ENCODE measurements at regions not wholly inside any gene's neighbourhood (a gene's known extent, or its start where the extent isn't known, plus 50 kb on each side); places are given as distances from the start of the nearest gene placed in this dataset.

DNA sequence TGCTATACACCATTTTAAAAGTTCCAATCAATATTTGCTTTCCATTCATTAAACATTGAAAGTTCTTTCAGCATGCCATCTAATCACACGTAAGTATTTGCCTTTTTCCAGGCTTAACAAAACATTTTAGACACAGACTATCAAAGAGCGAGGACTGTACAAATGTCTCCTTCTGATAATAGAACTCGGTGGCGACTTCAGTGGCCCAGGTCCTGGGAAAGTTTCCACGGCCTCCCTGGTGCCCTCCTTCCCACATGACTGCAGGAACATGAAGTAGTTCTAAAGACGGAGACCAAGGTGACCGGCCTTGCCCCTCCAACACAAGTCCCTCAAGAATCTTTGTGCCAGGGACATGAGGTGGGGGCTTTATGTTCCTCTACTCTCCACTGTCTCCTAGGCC lies 174.6 kb upstream of the KBTBD8 start:
- peak; percentile 49 to 61 (median 56) for ATAC-seq
- H3K27ac ChIP-seq = peak overlapping the region; percentile 33 to 75 (median 62)
- H3K9me3 ChIP-seq = no peaks in the 10 kb centered on the region
- 34 to 36% methylated on average over 7 of the region's 7 CpGs for WGBS, 2 donors
- H3K4me3 ChIP-seq = no peak overlapping the region
- no peaks in the 10 kb centered on the region for H3K36me3 ChIP-seq
- TF ChIP-seq, protein P1, sequence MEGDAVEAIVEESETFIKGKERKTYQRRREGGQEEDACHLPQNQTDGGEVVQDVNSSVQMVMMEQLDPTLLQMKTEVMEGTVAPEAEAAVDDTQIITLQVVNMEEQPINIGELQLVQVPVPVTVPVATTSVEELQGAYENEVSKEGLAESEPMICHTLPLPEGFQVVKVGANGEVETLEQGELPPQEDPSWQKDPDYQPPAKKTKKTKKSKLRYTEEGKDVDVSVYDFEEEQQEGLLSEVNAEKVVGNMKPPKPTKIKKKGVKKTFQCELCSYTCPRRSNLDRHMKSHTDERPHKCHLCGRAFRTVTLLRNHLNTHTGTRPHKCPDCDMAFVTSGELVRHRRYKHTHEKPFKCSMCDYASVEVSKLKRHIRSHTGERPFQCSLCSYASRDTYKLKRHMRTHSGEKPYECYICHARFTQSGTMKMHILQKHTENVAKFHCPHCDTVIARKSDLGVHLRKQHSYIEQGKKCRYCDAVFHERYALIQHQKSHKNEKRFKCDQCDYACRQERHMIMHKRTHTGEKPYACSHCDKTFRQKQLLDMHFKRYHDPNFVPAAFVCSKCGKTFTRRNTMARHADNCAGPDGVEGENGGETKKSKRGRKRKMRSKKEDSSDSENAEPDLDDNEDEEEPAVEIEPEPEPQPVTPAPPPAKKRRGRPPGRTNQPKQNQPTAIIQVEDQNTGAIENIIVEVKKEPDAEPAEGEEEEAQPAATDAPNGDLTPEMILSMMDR (IDR thresholded peaks at IDR 0.05) = no peak
- intact Hi-C loops (cut with DNase I) = loop anchor here in 1 of 3 donors (10.0 kb wide), 1 partner anchor 529 kb away; no protein-coding TSS in a partner anchor
- H3K4me1 ChIP-seq = peaks cover 47 to 76% (median 58%) of the 10 kb centered on the region in 3 donors
- DNase-seq = peak in 5 of 6 donors; percentile 67 to 79 (median 71)
- H3K27me3 ChIP-seq = no peaks in the 10 kb centered on the region
- no peak for FAIRE-seq

DNA sequence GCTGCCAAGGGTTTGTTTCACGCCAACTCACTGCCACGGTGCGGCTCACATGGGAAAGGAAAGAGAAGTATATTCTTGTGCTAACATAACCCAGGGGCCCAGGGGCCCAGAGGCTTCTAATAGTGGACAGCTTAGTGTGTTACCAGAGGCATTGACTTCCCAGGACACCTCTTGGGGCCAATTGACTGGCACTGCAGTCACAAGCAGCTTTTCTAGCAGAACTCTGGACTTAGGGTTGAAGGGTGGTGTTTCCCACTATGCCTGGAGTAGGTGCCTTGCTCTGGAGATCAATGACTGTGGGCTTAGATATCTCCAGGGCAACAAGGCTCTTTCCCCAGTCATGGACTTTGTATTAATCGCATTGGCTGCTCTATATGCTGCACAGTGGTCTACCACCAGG lies 172.7 kb upstream of the KBTBD8 start:
- Histone ChIP-seq H3K27ac (peak overlapping the region in 2 of 4 donors; percentile 11 to 67), H3K9me3 (no peaks in the 10 kb centered on the region), H3K4me1 (peaks cover 48 to 75% (median 63%) of the 10 kb centered on the region in 3 donors), H3K4me3 (no peak overlapping the region), H3K27me3 (no peaks in the 10 kb centered on the region), H3K36me3 (no peaks in the 10 kb centered on the region)
- no peak for FAIRE-seq
- TF ChIP-seq, protein P1 (IDR thresholded peaks at IDR 0.05) = no peak
- no peak for ATAC-seq
- intact Hi-C loops (cut with DNase I) = loop anchor here in 1 of 3 donors (10.0 kb wide), 1 partner anchor 531 kb away; no protein-coding TSS in a partner anchor
- 44 to 48% methylated on average over 4 of the region's 4 CpGs for WGBS, 2 donors
- DNase-seq = no peak

DNA sequence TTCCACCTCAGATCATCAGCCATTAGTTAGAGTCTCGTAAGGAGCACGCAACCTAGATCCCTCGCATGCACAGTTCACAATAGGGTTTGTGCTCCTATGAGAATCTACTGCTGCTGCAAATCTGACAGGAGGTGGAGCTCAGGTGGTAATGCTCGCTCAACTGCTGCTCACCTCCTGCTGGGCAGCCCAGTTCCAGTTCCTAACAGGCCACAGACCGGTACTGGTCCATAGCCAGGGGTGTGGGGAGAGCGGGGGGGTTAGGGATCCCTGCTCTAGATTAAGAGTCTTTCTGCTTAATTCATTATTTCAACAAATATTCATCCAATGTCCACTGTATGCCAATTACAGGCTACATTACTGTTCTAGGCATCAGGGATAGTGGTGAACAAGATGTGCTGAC lies 170.4 kb upstream of the KBTBD8 start:
- H3K27ac ChIP-seq = peak overlapping the region in 3 of 4 donors; percentile 43 to 81 (median 74)
- H3K36me3 ChIP-seq = no peaks in the 10 kb centered on the region
- no peaks in the 10 kb centered on the region for H3K9me3 ChIP-seq
- H3K27me3 ChIP-seq = no peaks in the 10 kb centered on the region
- intact Hi-C loops (cut with DNase I) = loop anchor here in 1 of 3 donors (10.0 kb wide), 1 partner anchor 533 kb away; no protein-coding TSS in a partner anchor
- DNase-seq = peak in 4 of 6 donors; percentile 55 to 74 (median 62)
- ATAC-seq = peak; percentile 22 to 60 (median 26)
- WGBS, 2 donors = 43 to 49% methylated on average over 6 of the region's 6 CpGs
- TF ChIP-seq, protein P1 (IDR thresholded peaks at IDR 0.05) = no peak
- no peak overlapping the region for H3K4me3 ChIP-seq
- peaks cover 41 to 67% (median 55%) of the 10 kb centered on the region in 3 donors for H3K4me1 ChIP-seq
- no peak for FAIRE-seq

DNA sequence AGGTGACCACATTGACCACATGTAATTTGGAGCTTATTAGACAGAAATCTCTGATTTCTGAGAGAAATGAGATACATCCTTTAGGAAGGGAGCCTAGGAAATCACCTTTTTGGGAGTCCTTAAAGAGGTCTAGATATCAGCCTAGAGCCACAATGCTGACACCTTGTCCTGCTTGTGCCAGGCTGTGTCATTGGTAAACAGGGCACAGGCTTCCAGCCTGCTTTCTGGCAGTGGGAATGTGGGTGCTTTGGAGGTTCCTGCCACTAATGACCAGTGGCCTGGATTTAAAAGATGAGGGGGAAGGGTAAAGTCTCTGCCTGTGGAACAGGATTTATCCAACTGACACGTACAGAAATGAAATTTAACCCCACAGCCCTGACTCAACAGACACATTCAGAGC lies 169.8 kb upstream of the KBTBD8 start:
- 14 to 36% methylated on average over 1 of the region's 1 CpG for whole genome bisulfite sequencing, 2 donors
- no peaks in the 10 kb centered on the region for H3K36me3 ChIP-seq
- no peak overlapping the region for H3K4me3 ChIP-seq
- H3K9me3 ChIP-seq = no peaks in the 10 kb centered on the region
- H3K27ac ChIP-seq = peak overlapping the region in 3 of 4 donors; percentile 43 to 81 (median 74)
- H3K27me3 ChIP-seq = no peaks in the 10 kb centered on the region
- TF ChIP-seq, protein P1 (IDR thresholded peaks at IDR 0.05) = no peak
- peak in 3 of 6 donors; percentile 25 to 37 (median 33) for DNase-seq
- peaks cover 41 to 65% (median 54%) of the 10 kb centered on the region in 3 donors for H3K4me1 ChIP-seq
- peak; percentile 43 to 57 (median 48) for ATAC-seq
- intact Hi-C loops (cut with DNase I) = loop anchor here in 1 of 3 donors (10.0 kb wide), 1 partner anchor 534 kb away; no protein-coding TSS in a partner anchor
- no peak for FAIRE-seq

DNA sequence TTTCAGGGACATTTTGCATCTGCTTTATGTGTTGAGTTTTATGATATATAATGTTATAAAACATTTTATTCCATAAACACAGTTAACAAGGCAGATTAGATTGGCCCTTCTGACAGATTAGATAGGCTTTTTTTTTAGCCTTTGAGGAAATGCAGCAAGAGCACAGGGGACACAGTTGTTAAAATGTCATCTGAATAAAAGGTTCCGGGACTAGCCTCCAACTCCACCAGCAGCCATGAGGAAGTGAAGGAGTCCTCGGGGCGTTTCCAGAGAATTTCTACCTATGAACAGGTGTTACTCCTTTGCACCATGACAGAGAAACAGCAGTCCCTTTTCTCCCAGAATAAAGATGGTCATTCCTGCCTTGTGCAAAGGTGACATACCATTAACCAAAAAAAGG lies 167.8 kb upstream of the KBTBD8 start:
- 1 to 15% methylated on average over 3 of the region's 3 CpGs for WGBS, 2 donors
- Histone ChIP-seq H3K4me1 (peaks cover 34 to 52% (median 41%) of the 10 kb centered on the region in 3 donors), H3K27me3 (no peaks in the 10 kb centered on the region), H3K27ac (peak overlapping the region; percentile 46 to 81 (median 68)), H3K9me3 (no peaks in the 10 kb centered on the region), H3K4me3 (no peak overlapping the region), H3K36me3 (no peaks in the 10 kb centered on the region)
- peak; percentile 74 to 83 (median 79) for ATAC-seq
- intact Hi-C loops (cut with DNase I) = loop anchor here in 1 of 3 donors (10.0 kb wide), 1 partner anchor 556 kb away; no protein-coding TSS in a partner anchor
- peak in 4 of 6 donors; percentile 42 to 66 (median 54) for DNase-seq
- TF ChIP-seq, protein P1 (IDR thresholded peaks at IDR 0.05) = no peak
- FAIRE-seq = peak; percentile 93
